ENCODE measurements at regions not wholly inside any gene's neighbourhood (a gene's known extent, or its start where the extent isn't known, plus 50 kb on each side); places are given as distances from the start of the nearest gene placed in this dataset.

- DNase-seq (ENCODE audit: low spot score), result no peak
- TF ChIP-seq CTCF (IDR thresholded peaks at IDR 0.05; ENCODE audit: extremely low read depth, insufficient read depth, missing control alignments), result no peak
- in situ Hi-C loops (cut with MboI; ENCODE audit: low pct_unique_long_range_greater_than_20kb, low sequenced_read_pairs, unreplicated experiment), result no loop called here
Observed at GRCh38 chr12:46946137-46946536, 120.3 kb upstream of the SLC38A4 start.

- no peak for TF ChIP-seq CTCF (IDR thresholded peaks at IDR 0.05; ENCODE audit: extremely low read depth, insufficient read depth, missing control alignments)
- in situ Hi-C loops (cut with MboI; ENCODE audit: low pct_unique_long_range_greater_than_20kb, low sequenced_read_pairs, unreplicated experiment), result no loop called here
- DNase-seq (ENCODE audit: low spot score), result no peak
Observed at GRCh38 chr12:46948936-46949545, 123.2 kb upstream of the SLC38A4 start.

GRCh38 chr12:46950094-46950493 lies 124.3 kb upstream of the SLC38A4 start:
- no peak for DNase-seq (ENCODE audit: low spot score)
- in situ Hi-C loops (cut with MboI; ENCODE audit: low pct_unique_long_range_greater_than_20kb, low sequenced_read_pairs, unreplicated experiment), result no loop called here
- TF ChIP-seq CTCF (IDR thresholded peaks at IDR 0.05; ENCODE audit: extremely low read depth, insufficient read depth, missing control alignments), result no peak

- no peak for DNase-seq (ENCODE audit: low spot score)
- TF ChIP-seq CTCF (IDR thresholded peaks at IDR 0.05; ENCODE audit: extremely low read depth, insufficient read depth, missing control alignments), result no peak
- in situ Hi-C loops (cut with MboI; ENCODE audit: low pct_unique_long_range_greater_than_20kb, low sequenced_read_pairs, unreplicated experiment), result no loop called here
Observed at GRCh38 chr12:46952880-46953483, 126.4 kb upstream of the PCED1B start.

GRCh38 chr12:46956451-46957035 lies 122.9 kb upstream of the PCED1B start:
- no peak for DNase-seq (ENCODE audit: low spot score)
- in situ Hi-C loops (cut with MboI; ENCODE audit: low pct_unique_long_range_greater_than_20kb, low sequenced_read_pairs, unreplicated experiment), result no loop called here
- TF ChIP-seq CTCF (IDR thresholded peaks at IDR 0.05; ENCODE audit: extremely low read depth, insufficient read depth, missing control alignments), result no peak

- no peak for DNase-seq (ENCODE audit: low spot score)
- TF ChIP-seq CTCF (IDR thresholded peaks at IDR 0.05; ENCODE audit: extremely low read depth, insufficient read depth, missing control alignments), result no peak
- in situ Hi-C loops (cut with MboI; ENCODE audit: low pct_unique_long_range_greater_than_20kb, low sequenced_read_pairs, unreplicated experiment), result no loop called here
Observed at GRCh38 chr12:46958053-46958452, 121.4 kb upstream of the PCED1B start.
